OCI-LY3 (cell line): ENCODE measurements at regions not wholly inside any gene's neighbourhood (a gene's known extent, or its start where the extent isn't known, plus 50 kb on each side); places are given as distances from the start of the nearest gene placed in this dataset.

ENCODE experiments used
- CTCF ChIP-seq: fragments of 200-600, 300-600 bp; sonication (generic); IDR thresholded peaks from 2 replicates; pipeline ENCODE4 v1.5.1; 2014; ENCODE audit warnings: antibody characterized with exemption, low read length, low read depth
- EZH2phosphoT487 ChIP-seq: fragments of 200-600 bp; shearing (Covaris generic); IDR thresholded peaks from 2 replicates; pipeline ENCODE4 v1.6.1; 2018; ENCODE audit warnings: antibody characterized with exemption, mixed run types, low read depth

DNA sequence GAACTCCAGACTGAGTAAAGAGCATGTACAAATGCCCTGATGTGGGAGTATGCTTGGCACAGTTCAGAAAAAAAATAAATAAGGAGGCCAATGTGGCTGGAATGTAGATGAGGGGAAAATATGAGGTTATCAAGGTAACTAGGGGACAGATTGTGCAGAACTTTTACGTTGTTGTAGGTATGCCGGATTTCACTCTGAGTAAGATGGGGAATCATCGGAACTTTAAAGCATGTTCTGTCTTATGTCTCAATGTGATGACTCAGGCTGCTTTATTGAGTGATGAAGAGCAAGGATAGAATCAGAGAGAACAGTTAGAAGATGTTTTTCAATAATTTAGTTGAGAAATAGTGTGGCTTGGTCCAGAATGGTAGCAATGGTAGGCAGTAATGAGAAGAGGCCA is 130.4 kb downstream of the C11orf87 start:
- TF ChIP-seq CTCF (no peak), EZH2phosphoT487 (no peak)
